ENCODE measurements at regions not wholly inside any gene's neighbourhood (a gene's known extent, or its start where the extent isn't known, plus 50 kb on each side); places are given as distances from the start of the nearest gene placed in this dataset.
"Not testable (repeated sequence)": the region's sequence is repeated elsewhere in the genome, so short reads cannot be mapped to it uniquely, and the experiment has no call there.

GRCh38 chr2:75882530-75882929 is 171.8 kb upstream of the GCFC2 start:
- no peak overlapping the region for H3K56ac ChIP-seq (ENCODE audit: low read length)
- 100% methylated on average over 2 of the region's 2 CpGs for WGBS (ENCODE audit: extremely low coverage, insufficient coverage, low lambda C conversion rate)

DNA sequence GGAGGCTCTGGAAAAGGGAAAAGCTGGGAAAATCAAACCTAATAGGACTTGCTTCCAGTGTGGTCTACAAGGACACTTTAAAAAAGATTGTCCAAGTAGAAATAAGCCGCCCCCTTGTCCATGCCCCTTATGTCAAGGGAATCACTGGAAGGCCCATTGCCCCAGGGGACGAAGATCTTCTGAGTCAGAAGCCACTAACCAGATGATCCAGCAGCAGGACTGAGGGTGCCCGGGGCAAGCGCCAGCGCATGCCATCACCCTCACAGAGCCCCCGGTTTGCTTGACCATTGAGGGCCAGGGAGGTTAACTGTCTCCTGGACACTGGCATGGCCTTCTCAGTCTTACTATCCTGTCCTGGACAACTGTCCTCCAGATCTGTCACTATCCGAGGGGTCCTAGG is 164.9 kb upstream of the GCFC2 start:
- not testable (repeated sequence) for H3K4ac ChIP-seq (ENCODE audit: low read depth, low read length); H3K18ac ChIP-seq (ENCODE audit: low read length); H3K27ac ChIP-seq (ENCODE audit: low read depth, low read length)

More at GRCh38 chr2:75882530-75882929, 171.8 kb upstream of the GCFC2 start:
- Histone ChIP-seq H3K4me3 (ENCODE audit: low read length) (no peak overlapping the region), H2AK5ac (ENCODE audit: low read length) (no peak overlapping the region), H2BK15ac (replicated peaks; ENCODE audit: low read depth) (no peak overlapping the region), H3K18ac (ENCODE audit: low read length) (no peak overlapping the region), H3K79me1 (ENCODE audit: low read length) (no peaks in the 10 kb centered on the region), H3K36me3 (ENCODE audit: control insufficient read depth, insufficient read depth, low read length) (no peaks in the 10 kb centered on the region), H3K79me2 (ENCODE audit: control insufficient read depth, insufficient read depth, low read length) (no peaks in the 10 kb centered on the region), H3K9ac (ENCODE audit: low read length) (no peak overlapping the region), H3K4ac (ENCODE audit: low read depth, low read length) (no peak overlapping the region), H3K23ac (ENCODE audit: low read length) (no peak overlapping the region), H3K4me2 (ENCODE audit: low read length) (no peak overlapping the region), H2BK120ac (ENCODE audit: low read depth, low read length) (no peak overlapping the region), H4K5ac (ENCODE audit: low read length) (no peak overlapping the region), H4K8ac (ENCODE audit: low read depth, low read length) (no peak overlapping the region), H3K27me3 (ENCODE audit: insufficient read depth, low read length, poor library complexity) (no peaks in the 10 kb centered on the region), H3K27ac (ENCODE audit: low read depth, low read length) (no peak overlapping the region), H3K4me1 (ENCODE audit: control insufficient read depth, low read depth, low read length) (no peaks in the 10 kb centered on the region), H2BK5ac (ENCODE audit: low read length) (no peak overlapping the region)
- DNase-seq, result no peak

DNA sequence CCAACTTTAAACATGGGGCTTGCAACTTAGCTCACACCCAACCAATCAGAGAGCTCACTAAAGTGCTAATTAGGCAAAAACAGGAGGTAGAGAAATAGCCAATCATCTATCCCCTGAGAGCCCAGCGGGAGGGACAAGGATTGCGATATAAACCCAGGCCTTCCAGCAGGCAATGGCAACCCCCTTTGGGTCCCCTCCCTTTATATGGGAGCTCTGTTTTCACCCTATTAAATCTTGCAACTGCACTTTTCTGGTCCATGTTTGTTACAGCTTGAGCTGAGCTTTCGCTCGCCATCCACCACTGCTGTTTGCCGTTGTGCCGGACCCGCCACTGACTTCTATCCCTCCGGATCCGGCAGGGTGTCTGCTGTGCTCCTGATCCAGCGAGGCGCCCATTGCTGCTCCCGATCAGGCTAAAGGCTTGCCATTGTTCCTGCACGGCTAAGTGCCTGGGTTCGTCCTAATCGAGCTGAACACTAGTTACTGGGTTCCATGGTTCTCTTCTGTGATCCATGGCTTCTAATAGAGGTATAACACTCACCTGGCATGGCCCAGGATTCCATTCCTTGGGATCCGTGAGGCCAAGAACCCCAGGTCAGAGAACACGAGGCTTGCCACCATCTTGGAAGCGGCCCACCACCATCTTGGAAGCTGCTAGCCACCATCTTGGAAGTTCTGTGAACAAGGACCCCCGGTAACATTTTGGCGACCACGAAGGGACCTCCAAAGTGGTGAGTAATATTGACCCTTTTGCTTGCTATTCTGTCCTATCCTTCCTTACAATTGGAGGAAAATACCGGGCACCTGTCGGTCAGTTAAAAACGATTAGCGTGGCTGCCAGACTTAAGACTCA is 161.3 kb upstream of the GCFC2 start:
- H3K4me1 ChIP-seq (ENCODE audit: control insufficient read depth, low read depth, low read length); H3K56ac ChIP-seq (ENCODE audit: low read length); DNase-seq; H4K5ac ChIP-seq (ENCODE audit: low read length); H3K4ac ChIP-seq (ENCODE audit: low read depth, low read length); H3K27me3 ChIP-seq (ENCODE audit: insufficient read depth, low read length, poor library complexity); H3K79me1 ChIP-seq (ENCODE audit: low read length); H2BK15ac ChIP-seq (replicated peaks; ENCODE audit: low read depth); H3K9ac ChIP-seq (ENCODE audit: low read length); H2BK120ac ChIP-seq (ENCODE audit: low read depth, low read length); H4K8ac ChIP-seq (ENCODE audit: low read depth, low read length); H3K36me3 ChIP-seq (ENCODE audit: control insufficient read depth, insufficient read depth, low read length); H3K4me3 ChIP-seq (ENCODE audit: low read length); H3K79me2 ChIP-seq (ENCODE audit: control insufficient read depth, insufficient read depth, low read length); H2BK5ac ChIP-seq (ENCODE audit: low read length); H3K23ac ChIP-seq (ENCODE audit: low read length); H3K18ac ChIP-seq (ENCODE audit: low read length); H3K27ac ChIP-seq (ENCODE audit: low read depth, low read length); H2AK5ac ChIP-seq (ENCODE audit: low read length); H3K4me2 ChIP-seq (ENCODE audit: low read length): not testable (repeated sequence)
- no CpG with 5 or more reads among the region's 25 CpGs for WGBS (ENCODE audit: extremely low coverage, insufficient coverage, low lambda C conversion rate)

More for the DNA sequence above, 164.9 kb upstream of the GCFC2 start:
- no CpG with 5 or more reads among the region's 7 CpGs for WGBS (ENCODE audit: extremely low coverage, insufficient coverage, low lambda C conversion rate)
- not testable (repeated sequence) for H3K56ac ChIP-seq (ENCODE audit: low read length); H3K79me1 ChIP-seq (ENCODE audit: low read length); H2BK120ac ChIP-seq (ENCODE audit: low read depth, low read length); H2BK15ac ChIP-seq (replicated peaks; ENCODE audit: low read depth); H3K4me2 ChIP-seq (ENCODE audit: low read length); H3K4me3 ChIP-seq (ENCODE audit: low read length); H3K4me1 ChIP-seq (ENCODE audit: control insufficient read depth, low read depth, low read length); H3K23ac ChIP-seq (ENCODE audit: low read length); H4K8ac ChIP-seq (ENCODE audit: low read depth, low read length); H3K79me2 ChIP-seq (ENCODE audit: control insufficient read depth, insufficient read depth, low read length); H3K36me3 ChIP-seq (ENCODE audit: control insufficient read depth, insufficient read depth, low read length); H4K5ac ChIP-seq (ENCODE audit: low read length); H3K9ac ChIP-seq (ENCODE audit: low read length); DNase-seq; H2AK5ac ChIP-seq (ENCODE audit: low read length); H3K27me3 ChIP-seq (ENCODE audit: insufficient read depth, low read length, poor library complexity); H2BK5ac ChIP-seq (ENCODE audit: low read length)

GRCh38 chr2:75870651-75871137 is 160.0 kb upstream of the GCFC2 start:
- no peaks in the 10 kb centered on the region for H3K27me3 ChIP-seq (ENCODE audit: insufficient read depth, low read length, poor library complexity)
- no peak overlapping the region for H3K56ac ChIP-seq (ENCODE audit: low read length)
- H3K9ac ChIP-seq (ENCODE audit: low read length), result no peak overlapping the region
- H2BK5ac ChIP-seq (ENCODE audit: low read length), result no peak overlapping the region
- H3K4ac ChIP-seq (ENCODE audit: low read depth, low read length), result no peak overlapping the region
- no peaks in the 10 kb centered on the region for H3K4me1 ChIP-seq (ENCODE audit: control insufficient read depth, low read depth, low read length)
- DNase-seq, result no peak
- no peak overlapping the region for H3K4me2 ChIP-seq (ENCODE audit: low read length)
- no peak overlapping the region for H3K4me3 ChIP-seq (ENCODE audit: low read length)
- H3K36me3 ChIP-seq (ENCODE audit: control insufficient read depth, insufficient read depth, low read length), result no peaks in the 10 kb centered on the region
- no peak overlapping the region for H4K8ac ChIP-seq (ENCODE audit: low read depth, low read length)
- no peak overlapping the region for H2BK15ac ChIP-seq (replicated peaks; ENCODE audit: low read depth)
- H3K18ac ChIP-seq (ENCODE audit: low read length), result no peak overlapping the region
- H3K79me2 ChIP-seq (ENCODE audit: control insufficient read depth, insufficient read depth, low read length), result no peaks in the 10 kb centered on the region
- no CpG with 5 or more reads among the region's 6 CpGs for WGBS (ENCODE audit: extremely low coverage, insufficient coverage, low lambda C conversion rate)
- no peak overlapping the region for H2AK5ac ChIP-seq (ENCODE audit: low read length)
- no peak overlapping the region for H4K5ac ChIP-seq (ENCODE audit: low read length)
- H3K79me1 ChIP-seq (ENCODE audit: low read length), result no peaks in the 10 kb centered on the region
- no peak overlapping the region for H2BK120ac ChIP-seq (ENCODE audit: low read depth, low read length)
- H3K27ac ChIP-seq (ENCODE audit: low read depth, low read length), result no peak overlapping the region
- H3K23ac ChIP-seq (ENCODE audit: low read length), result no peak overlapping the region

DNA sequence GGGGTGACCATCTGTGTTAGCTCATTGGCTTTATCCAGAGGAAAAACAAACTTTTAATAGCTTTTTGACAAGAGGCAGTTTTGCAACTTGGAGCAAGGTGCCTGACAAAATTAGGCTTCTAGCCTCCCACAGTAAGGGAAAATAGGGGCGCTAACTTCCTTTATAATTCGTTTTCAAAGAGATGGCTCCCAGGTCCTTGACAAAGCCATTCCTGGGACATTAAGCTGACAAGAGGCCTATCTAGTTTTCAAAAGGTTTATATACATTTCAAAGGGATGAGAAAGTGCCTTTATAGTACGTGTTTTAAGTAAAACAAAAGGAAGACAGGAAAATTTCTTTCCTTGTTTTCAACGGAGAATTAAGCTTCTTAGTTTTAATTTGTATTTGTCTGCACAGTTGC is 159.4 kb upstream of the GCFC2 start:
- H3K56ac ChIP-seq (ENCODE audit: low read length), result no peak overlapping the region
- DNase-seq, result no peak
- no peak overlapping the region for H2BK120ac ChIP-seq (ENCODE audit: low read depth, low read length)
- H3K9ac ChIP-seq (ENCODE audit: low read length), result no peak overlapping the region
- no peak overlapping the region for H3K18ac ChIP-seq (ENCODE audit: low read length)
- no CpG with 5 or more reads among the region's 4 CpGs for WGBS (ENCODE audit: extremely low coverage, insufficient coverage, low lambda C conversion rate)
- H2BK5ac ChIP-seq (ENCODE audit: low read length), result no peak overlapping the region
- H2AK5ac ChIP-seq (ENCODE audit: low read length), result no peak overlapping the region
- no peaks in the 10 kb centered on the region for H3K79me2 ChIP-seq (ENCODE audit: control insufficient read depth, insufficient read depth, low read length)
- H3K4me1 ChIP-seq (ENCODE audit: control insufficient read depth, low read depth, low read length), result no peaks in the 10 kb centered on the region
- no peak overlapping the region for H3K4ac ChIP-seq (ENCODE audit: low read depth, low read length)
- no peak overlapping the region for H3K27ac ChIP-seq (ENCODE audit: low read depth, low read length)
- H4K8ac ChIP-seq (ENCODE audit: low read depth, low read length), result no peak overlapping the region
- no peak overlapping the region for H3K23ac ChIP-seq (ENCODE audit: low read length)
- no peak overlapping the region for H2BK15ac ChIP-seq (replicated peaks; ENCODE audit: low read depth)
- H3K27me3 ChIP-seq (ENCODE audit: insufficient read depth, low read length, poor library complexity), result no peaks in the 10 kb centered on the region
- no peak overlapping the region for H3K4me2 ChIP-seq (ENCODE audit: low read length)
- no peaks in the 10 kb centered on the region for H3K79me1 ChIP-seq (ENCODE audit: low read length)
- no peaks in the 10 kb centered on the region for H3K36me3 ChIP-seq (ENCODE audit: control insufficient read depth, insufficient read depth, low read length)
- no peak overlapping the region for H4K5ac ChIP-seq (ENCODE audit: low read length)
- H3K4me3 ChIP-seq (ENCODE audit: low read length), result no peak overlapping the region

Data from mesendoderm (in vitro differentiated cells).